ENCODE measurements at regions not wholly inside any gene's neighbourhood (a gene's known extent, or its start where the extent isn't known, plus 50 kb on each side); places are given as distances from the start of the nearest gene placed in this dataset.

DNA sequence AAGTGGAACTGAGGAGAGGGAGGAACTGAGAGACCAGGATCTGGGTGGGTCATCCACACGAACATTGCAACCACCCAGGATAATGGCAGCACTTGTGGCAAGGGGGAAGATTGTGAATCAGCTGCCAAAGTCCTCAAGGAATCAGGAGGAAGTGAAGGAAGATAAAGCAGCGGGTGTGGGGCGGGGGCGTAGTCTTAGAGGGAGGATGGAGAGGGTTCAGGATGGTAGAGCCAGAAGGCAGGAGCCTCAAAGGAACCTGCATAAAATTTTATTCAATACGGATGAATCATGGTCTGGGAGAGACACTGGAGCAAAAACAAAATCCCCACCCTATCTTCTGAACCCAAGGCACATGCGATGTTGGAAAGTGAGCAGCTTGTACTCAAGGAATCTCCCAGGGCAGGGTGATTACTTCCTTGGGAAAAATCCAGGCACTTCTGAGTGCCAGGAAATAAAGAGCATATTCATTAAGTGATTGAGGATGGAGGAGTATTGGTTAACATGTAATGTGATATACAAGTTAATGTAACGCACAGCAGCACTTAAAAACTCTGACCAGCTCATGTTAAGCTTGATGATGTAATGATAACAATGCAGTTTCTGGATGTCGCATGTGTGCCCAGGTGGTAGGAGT lies 82.0 kb upstream of the B3GAT2 start:
- TF ChIP-seq, protein P1, sequence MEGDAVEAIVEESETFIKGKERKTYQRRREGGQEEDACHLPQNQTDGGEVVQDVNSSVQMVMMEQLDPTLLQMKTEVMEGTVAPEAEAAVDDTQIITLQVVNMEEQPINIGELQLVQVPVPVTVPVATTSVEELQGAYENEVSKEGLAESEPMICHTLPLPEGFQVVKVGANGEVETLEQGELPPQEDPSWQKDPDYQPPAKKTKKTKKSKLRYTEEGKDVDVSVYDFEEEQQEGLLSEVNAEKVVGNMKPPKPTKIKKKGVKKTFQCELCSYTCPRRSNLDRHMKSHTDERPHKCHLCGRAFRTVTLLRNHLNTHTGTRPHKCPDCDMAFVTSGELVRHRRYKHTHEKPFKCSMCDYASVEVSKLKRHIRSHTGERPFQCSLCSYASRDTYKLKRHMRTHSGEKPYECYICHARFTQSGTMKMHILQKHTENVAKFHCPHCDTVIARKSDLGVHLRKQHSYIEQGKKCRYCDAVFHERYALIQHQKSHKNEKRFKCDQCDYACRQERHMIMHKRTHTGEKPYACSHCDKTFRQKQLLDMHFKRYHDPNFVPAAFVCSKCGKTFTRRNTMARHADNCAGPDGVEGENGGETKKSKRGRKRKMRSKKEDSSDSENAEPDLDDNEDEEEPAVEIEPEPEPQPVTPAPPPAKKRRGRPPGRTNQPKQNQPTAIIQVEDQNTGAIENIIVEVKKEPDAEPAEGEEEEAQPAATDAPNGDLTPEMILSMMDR (IDR thresholded peaks at IDR 0.05) = no peak
- TF ChIP-seq POLR2A (IDR thresholded peaks at IDR 0.05) = no peak

Data from body of pancreas (tissue), 4 donors.